LNCAP (cell line): ENCODE measurements at regions not wholly inside any gene's neighbourhood (a gene's known extent, or its start where the extent isn't known, plus 50 kb on each side); places are given as distances from the start of the nearest gene placed in this dataset.

ENCODE experiments used
- TF ChIP-seq, protein P1 (sequence below): fragments of 450-650 bp; IDR thresholded peaks from 2 replicates; pipeline ENCODE4 v1.5.1; 2017; ENCODE audit warnings: mild to moderate bottlenecking

- TF ChIP-seq, protein P1, sequence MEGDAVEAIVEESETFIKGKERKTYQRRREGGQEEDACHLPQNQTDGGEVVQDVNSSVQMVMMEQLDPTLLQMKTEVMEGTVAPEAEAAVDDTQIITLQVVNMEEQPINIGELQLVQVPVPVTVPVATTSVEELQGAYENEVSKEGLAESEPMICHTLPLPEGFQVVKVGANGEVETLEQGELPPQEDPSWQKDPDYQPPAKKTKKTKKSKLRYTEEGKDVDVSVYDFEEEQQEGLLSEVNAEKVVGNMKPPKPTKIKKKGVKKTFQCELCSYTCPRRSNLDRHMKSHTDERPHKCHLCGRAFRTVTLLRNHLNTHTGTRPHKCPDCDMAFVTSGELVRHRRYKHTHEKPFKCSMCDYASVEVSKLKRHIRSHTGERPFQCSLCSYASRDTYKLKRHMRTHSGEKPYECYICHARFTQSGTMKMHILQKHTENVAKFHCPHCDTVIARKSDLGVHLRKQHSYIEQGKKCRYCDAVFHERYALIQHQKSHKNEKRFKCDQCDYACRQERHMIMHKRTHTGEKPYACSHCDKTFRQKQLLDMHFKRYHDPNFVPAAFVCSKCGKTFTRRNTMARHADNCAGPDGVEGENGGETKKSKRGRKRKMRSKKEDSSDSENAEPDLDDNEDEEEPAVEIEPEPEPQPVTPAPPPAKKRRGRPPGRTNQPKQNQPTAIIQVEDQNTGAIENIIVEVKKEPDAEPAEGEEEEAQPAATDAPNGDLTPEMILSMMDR = no peak
Observed at GRCh38 chr7:41206267-41206666, 496.6 kb downstream of the INHBA start.

DNA sequence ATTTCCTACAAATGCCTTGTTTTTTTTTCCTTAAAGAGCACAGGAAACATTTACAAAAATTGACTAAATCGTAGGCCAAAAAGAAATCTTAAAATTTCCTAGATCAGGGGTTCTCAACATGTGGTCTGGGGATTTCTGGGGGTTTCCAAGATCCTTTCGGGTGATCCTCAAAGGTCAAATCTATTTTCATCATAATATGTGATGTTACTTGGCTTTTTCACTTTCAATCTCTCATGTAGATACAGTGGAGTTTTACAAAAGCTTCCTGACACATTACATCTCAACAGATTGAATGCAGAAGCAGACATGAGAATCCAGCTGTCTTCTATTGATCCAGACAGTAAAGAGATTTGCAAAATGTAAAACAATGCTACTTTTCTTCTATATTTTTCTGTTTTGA, 497.3 kb downstream of the INHBA start:
- TF ChIP-seq, protein P1 = no peak

DNA sequence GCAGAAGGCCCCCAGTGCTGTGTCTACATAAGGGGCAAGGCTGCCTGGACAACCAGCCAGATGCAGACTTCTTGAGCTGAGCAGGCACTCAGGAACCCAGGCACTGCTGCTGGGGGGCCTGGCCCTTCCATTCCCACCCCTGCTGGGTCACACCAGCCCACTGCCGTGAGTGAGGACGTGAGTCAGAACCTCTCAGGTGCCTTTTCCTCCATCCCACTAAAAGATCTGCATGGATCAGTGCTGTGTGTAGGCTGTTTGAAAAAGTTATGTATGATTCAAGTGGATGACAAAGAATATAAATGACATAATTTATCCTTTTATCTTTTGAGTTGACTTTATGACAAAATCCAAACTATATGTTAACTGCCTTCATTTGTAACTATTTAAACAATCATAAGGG, 499.3 kb downstream of the INHBA start:
- TF ChIP-seq, protein P1 = no peak

- TF ChIP-seq, protein P1 = no peak
Observed at GRCh38 chr7:41201021-41201420, 501.9 kb downstream of the INHBA start.

DNA sequence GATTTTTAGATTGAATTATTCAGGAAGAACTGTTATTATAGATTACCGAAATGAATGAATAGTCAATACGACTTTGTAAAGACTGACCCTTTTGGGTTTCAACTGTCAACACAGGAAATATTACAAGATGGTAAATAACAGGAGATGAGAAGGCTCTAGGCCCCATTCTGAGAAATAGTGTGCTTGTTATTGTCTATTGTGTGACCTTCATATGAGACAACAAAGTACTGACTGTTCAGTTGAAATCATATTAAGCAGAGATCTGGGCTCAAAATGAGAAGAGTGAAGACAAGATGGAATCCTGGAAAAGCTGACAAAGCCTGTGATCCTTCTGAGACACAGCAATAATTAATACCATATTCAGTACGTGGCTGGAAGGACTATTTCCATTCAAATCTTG, 503.8 kb downstream of the INHBA start:
- TF ChIP-seq, protein P1 = no peak

- TF ChIP-seq, protein P1 = no peak
Observed at GRCh38 chr7:41198502-41198901, 504.4 kb downstream of the INHBA start.

GRCh38 chr7:41197769-41198168, 505.1 kb downstream of the INHBA start:
- TF ChIP-seq, protein P1 = no peak

DNA sequence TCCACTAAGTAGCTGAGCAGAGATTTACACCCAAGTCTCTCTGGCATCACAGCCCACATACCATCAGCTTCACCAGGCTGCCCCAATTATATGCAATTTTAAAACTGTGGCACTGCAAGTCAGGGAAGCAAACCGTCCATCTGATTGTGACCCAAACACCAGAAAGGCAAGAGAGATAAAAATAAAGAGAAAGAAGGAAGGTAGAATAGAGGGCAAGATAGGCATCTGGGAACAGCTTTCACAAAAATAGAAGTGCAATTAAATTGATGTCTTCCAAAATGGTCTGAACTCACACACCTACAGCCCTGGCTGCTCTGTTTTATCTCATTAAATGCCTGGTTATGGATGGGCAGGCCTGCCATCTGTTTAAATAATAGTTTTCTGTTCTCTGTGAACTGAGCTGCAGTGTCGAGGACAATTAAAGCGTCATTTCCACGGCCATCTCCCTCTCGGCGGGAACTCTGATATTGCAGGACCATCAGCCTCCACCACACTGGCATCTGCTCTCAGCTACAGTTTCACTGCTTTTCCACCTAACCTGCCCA, 509.1 kb downstream of the INHBA start:
- TF ChIP-seq, protein P1 = no peak
